Right ventricle myocardium inferior (tissue), 1 donor: ENCODE measurements at regions not wholly inside any gene's neighbourhood (a gene's known extent, or its start where the extent isn't known, plus 50 kb on each side); places are given as distances from the start of the nearest gene placed in this dataset.
A peak's percentile ranks its signal among the peaks of the same experiment; 100 is the strongest.
"Not testable (repeated sequence)": the region's sequence is repeated elsewhere in the genome, so short reads cannot be mapped to it uniquely, and the experiment has no call there.

Experiments used
- ATAC-seq: fragments of 200-7000 bp; cut with Tn5 transposase; one replicate; pipeline ENCODE4 v1.9.1; 2020; ENCODE audit warnings: mild to moderate bottlenecking, moderate library complexity
- DNase-seq: peaks from one replicate; pipeline ENCODE4 v3.0.0; 2021; ENCODE audit errors: missing footprints
- intact Hi-C: fragments of 100-400 bp; cut with DNase I; formaldehyde crosslinking; loops from one replicate; pipeline ENCODE4 v1.11.0; 2022
- donor health status: DM: no; HTN: yes; CAD: no; lungs with severe emphysema.

DNA sequence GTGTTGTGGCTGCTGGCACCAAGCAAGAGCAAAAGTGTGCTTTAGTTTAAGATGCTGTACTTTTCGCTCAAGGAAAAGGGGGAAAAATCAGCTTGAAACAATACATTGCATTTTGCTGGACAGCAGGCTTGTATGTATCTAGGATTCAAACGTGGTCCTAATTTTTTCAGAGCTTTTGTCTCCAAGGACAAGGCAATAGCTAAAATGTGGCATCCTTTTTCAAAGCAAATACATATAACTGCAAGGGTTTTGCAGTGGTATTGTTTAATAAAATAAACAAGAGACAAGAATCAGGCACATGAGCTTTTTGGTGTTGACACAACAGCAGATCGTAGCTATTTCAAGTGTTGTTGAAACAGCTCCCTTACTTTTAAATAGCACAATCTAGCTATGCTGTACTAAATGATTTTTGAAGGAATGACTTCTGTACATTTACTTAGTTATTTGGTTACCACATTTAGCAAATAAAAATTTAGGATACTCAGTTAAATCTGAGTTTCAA lies 137.0 kb upstream of the HEY2 start:
- intact Hi-C loops = no loop called here
- no peak for ATAC-seq

DNA sequence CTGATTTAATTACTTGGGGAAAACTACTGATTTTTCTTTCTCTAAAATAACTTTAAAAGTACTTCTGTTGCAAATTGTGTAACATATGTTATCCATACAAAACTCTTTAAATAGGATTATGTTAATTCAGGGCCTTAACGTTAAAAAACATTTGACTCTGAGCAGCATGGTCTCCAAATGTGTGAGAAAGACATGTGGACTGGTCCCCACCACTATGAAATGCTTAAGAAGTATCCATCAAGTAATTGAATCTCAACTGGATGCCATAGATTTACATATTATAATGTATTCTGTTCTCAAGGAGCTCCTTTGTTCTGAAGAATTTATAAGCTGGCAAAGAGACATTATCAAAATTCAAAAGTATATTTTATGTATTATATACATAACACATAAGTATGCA lies 130.8 kb upstream of the HEY2 start:
- intact Hi-C loops = no loop called here

More for the DNA sequence above, 137.0 kb upstream of the HEY2 start:
- DNase-seq = no peak

DNA sequence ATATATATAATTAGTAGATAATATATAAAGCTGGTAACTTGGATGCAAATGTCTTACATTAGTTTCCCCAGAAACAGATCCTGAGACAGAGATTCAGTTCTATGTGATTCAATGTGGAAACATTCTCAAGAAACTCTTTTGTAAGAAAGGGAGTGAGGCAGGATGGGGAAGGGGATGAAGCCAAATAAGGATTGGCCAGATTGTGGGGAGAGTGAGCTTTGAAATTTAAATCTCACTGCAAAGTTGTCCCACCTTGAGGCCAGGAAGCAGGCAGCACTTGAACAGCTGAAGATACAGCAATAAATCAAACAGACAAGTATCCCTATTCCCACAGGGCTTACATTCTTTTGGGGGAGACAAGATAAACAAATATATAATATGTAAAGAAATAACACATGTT lies 126.3 kb upstream of the HEY2 start:
- intact Hi-C loops = no loop called here

More for the DNA sequence above, 130.8 kb upstream of the HEY2 start:
- DNase-seq (no peak), ATAC-seq (no peak)

DNA sequence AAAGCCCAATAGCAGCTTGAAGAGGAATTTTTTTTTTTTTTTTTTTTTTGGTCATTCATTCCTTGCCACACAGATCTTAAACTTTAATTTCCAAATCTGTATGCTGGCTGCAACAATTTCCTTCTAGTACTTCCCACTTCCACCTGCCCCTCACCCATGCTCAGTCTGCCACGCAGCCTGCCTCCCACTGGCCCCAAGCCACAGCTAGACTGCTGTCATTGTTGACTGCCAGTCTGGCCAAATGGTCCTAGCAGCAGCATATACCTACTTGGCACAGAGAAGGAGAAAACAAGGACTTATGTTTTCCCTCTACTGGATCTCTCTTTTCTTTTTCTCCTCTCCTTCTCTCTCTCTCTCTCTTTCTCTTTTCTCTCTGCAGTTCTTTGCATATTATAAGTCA lies 118.3 kb upstream of the HEY2 start:
- ATAC-seq (no peak), DNase-seq (no peak)
- intact Hi-C loops = no loop called here

More for the DNA sequence above, 126.3 kb upstream of the HEY2 start:
- ATAC-seq (no peak), DNase-seq (no peak)

DNA sequence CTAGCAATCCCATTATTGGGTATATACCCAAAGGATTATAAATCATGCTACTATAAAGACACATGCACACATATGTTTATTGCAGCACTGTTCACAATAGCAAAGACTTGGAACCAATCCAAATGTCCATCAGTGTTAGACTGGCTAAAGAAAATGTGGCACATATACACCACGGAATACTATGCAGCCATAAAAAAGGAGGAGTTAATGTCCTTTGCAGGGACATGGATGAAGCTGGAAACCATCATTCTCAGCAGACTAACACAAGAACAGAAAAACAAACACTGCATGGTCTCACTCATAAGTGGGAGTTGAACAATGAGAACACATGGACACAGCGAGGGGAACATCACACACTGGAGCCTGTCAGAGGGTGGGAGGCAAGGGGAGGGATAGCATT lies 113.4 kb upstream of the HEY2 start:
- DNase-seq, ATAC-seq, intact Hi-C loops: not testable (repeated sequence)

DNA sequence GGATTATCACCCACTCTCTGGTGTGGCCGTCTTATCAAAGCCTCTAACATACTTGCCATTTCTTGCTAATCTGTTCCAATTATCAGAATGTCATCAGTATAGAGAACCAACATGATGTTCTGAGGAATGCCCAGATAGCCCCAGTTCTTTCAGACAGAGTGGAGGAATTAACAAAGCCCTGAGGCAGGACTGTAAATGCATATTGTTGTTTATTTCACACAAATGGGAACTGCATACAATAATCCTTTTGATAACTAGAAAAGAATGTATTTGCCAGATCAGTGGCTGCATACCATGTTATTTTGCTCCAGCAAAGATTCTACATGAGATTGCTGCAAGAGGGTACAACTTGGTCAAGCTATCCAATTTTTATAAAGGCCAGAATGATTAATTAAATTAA lies 112.8 kb upstream of the HEY2 start:
- DNase-seq (no peak), ATAC-seq (no peak)
- intact Hi-C loops = no loop called here

DNA sequence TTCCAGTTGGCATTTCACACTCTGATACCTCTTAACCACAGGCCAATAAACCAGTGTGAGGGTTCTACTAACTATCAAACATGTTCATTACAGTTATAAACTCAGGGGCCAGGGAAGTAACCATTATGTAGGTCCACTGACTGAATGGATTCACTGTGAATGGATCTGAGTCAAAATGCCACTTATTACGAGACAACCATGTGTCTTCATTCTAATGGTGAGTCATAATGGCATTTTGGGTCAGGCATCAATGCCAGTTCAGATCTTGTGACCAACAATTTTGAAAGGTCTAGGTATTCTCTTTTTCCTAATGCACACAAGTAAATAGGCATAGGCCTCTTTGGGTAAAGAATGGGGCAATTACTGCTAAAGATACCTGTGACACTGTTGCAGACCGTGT lies 112.2 kb upstream of the HEY2 start:
- ATAC-seq = no peak
- no peak for DNase-seq
- intact Hi-C loops = no loop called here

DNA sequence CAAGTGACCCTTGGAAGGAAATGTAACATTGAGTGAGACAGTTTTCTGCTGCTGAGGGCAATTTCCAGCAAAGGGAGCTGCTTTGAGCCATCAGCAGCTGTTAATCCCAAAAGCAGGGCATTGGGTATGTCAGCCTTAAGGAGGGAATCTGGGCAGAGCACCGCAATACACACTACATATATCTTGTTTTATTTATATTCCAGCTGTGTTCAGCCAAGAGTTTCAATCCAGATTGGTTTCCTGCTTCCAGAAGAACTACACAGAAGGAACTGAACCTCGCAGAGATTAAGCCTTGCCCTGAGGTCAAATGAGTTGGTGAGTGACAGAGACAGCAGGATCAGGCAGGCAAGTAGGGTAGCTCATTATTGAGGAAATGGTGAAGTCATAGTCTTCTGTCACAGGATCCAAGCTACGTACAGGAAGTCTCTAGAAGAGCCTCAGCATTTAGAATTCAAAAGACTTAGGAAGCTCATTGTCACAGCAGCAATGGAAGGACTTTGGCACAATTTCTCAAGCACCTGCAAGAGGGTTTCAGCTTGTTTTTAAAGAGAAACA lies 109.9 kb upstream of the HEY2 start:
- ATAC-seq (no peak), DNase-seq (no peak)
- intact Hi-C loops = no loop called here

DNA sequence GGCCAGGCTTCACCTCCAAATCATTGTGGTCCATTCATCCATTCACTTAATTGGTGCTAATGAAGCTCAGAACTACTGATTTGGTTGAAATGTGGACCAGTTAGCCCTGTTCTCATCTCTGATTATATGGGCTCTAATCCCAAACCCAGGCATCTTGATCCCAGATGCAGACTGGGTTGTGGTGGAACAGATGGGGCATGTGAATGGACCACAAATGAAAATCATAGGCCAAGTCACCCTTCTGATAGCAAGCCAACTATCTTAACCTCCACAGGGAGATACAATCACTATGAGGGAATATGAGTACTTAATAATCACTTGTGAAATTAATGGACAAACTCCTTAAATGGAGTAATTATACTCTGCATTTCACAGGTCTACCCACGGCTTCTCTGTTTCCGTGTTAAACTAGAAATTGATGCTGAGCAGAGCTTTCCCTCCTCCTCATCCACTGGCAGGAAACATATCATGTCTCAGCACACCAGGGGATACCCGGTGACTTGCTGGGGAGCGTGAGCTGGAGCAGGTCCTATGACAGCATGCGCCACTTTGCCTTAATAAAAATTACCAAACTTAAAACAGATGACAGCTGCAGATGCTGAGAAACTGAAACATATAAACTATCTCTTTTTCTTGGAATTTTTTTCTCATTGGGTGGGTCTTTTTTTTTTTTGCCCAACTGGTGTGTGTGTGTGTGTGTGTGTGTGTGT lies 108.8 kb upstream of the HEY2 start:
- intact Hi-C loops = no loop called here
- no peak for ATAC-seq

DNA sequence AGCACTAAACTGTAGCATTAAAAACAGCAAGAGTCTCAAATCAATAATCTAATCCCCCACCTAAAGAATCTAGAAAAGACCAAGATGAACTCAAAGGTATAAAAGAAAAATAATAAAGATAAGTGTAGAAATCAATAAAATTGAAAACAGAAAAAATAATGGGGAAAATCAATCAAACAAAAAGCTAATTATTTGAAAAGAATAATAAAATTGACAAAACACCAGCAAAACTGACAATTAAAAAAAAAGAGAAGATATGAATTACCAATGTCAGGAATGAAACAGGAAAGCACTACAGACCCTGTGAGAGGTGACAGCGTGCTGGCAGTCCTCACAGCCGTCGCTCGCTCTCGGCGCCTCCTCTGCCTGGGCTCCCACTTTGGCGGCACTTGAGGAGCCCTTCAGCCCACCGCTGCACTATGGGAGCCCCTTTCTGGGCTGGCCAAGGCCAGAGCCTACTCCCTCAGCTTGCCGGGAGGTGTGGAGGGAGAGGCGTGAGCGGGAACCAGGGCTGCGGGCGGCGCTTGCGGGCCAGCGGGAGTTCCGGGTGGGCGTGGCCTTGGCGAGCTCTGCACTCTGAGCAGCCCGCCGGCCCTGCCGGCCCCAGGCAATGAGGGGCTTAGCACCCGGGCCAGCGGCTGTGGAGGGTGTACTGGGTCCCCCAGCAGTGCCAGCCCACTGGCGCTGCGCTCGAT lies 105.3 kb upstream of the HEY2 start:
- DNase-seq, intact Hi-C loops: not testable (repeated sequence)

More for the DNA sequence above, 108.8 kb upstream of the HEY2 start:
- DNase-seq = no peak

DNA sequence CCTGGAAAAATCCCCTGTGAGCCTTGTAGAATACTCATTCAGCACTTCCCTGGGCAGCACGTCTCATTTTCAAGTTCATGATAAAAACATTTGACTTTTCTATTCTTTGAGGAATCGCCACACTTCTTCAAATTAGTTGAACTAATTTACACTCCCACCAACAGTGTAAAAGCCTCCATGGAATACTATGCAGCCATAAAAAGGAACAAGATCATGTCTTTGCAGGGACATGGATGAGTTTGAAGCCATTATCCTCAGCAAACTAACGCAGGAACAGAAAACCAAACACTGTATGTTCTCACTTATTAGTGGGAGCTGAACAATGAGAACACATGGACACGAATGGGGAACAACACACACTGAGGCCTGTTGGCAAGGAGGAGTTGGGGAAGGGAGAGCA lies 102.0 kb upstream of the HEY2 start:
- intact Hi-C loops = no loop called here
- no peak for ATAC-seq
- no peak for DNase-seq

More for the DNA sequence above, 105.3 kb upstream of the HEY2 start:
- not testable (repeated sequence) for ATAC-seq

DNA sequence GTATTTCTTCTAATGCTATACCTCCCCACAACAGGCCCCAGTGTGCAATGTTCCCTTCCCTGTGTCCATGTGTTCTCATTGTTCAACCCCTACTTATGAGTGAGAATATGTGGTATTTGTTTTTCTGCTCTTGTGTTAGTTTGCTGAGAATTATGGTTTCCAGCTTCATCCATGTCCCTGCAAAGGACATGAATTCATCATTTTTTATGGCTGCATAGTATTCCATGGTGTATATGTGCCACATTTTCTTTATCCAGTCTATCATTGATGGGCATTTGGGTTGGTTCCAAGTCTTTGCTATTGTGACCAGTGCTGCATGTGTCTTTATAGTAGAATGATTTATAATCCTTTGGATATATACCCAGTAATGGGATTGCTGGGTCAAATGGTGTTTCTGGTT lies 95.7 kb upstream of the HEY2 start:
- intact Hi-C loops, DNase-seq: not testable (repeated sequence)

DNA sequence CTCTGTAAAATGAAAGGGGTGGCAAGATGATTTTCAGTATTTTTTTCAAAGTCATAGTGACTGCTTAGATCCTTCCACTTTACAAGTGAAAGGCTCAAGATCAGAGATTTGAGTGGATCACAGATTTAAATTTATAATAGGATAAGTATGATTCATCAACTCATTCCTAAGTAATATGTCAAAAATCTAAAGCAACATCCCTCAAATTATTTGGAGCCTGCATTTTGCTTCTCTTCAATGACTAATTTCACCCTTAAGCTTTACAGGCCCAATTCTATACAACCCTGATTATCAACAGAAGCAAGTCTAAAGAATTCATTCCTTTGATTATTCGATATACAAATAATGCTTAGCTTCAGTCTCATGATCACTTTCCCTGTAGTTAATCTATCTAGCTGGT lies 93.9 kb upstream of the HEY2 start:
- DNase-seq = no peak
- intact Hi-C loops = no loop called here
- ATAC-seq = no peak

More for the DNA sequence above, 95.7 kb upstream of the HEY2 start:
- not testable (repeated sequence) for ATAC-seq

DNA sequence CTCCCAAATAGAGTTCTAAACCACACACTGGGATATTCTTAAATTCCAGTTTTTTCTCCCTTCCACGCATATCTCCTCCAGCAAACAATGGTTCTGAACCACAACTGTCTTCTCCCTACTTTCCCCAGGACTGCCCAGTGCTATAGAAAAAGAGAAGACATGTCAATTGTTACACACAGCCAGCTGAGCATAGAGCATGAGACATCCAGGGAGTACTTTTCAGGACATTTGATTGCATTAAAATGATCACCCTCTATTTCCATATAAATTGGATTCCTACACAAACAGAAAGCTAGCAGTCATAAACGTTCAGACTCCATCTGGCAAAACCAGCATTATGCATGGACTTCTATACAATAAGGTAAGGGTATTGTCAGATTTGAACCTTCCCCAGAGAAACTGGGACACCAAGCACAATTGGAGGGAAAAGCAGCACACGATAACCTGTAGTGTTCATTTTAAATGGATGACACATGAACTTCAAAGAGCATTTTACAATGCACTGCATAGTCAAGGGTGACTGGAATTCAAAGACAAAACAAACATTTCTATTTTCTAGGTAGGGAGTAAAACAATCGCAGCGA lies 93.1 kb upstream of the HEY2 start:
- intact Hi-C loops = no loop called here
- ATAC-seq (no peak), DNase-seq (no peak)

DNA sequence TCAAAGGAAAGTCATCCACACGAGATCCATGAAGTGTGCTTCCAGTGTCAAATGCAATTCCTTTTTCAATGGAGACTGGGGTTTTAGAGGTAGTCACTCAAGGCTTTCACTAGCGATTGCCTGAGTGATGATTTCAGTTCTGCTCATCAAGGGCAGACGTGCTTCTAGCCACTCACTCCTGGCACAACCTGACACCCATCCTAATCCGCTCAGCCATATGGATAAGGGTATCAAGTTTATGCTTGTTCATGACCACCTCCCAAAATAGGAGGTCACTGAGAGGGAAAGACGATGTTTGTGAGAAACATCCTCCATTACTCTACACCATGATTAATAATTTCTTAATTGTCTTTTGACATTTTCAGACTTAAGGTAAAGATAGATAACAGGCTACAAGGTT lies 91.3 kb upstream of the HEY2 start:
- no peak for DNase-seq
- intact Hi-C loops = no loop called here
- no peak for ATAC-seq

DNA sequence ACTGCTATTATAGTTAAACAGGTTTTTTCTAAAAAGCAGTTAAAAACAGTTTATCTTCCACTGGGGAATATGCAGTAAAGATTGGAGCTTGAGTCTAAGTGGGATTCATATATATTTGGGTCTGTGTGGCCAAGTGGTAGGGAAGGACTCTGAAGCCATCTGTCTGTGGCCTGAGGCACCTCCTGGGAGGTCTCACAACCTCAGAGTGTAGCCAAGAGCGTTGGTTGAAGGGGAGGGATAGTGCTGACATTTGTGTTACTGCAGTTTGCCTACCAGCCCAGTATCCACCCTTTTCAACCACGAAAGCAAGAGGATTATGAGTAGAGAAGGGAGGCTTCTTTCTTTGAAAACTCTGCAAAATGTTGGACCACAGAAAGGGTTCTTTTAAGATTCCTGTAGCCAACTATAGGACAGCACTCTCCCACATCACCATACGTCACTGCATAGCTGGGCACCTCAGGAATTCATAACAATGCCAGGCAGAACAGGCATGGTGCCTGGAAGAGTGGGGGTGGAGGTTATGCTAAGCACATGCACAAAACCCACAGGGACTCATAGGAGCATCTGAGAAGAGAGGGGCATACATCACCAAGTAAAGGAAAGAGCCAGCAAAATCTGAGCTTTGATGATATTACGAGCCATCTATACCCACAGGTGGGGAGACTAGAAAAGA lies 90.5 kb upstream of the HEY2 start:
- ATAC-seq (peak; percentile 91), DNase-seq (no peak)
- intact Hi-C loops = no loop called here

DNA sequence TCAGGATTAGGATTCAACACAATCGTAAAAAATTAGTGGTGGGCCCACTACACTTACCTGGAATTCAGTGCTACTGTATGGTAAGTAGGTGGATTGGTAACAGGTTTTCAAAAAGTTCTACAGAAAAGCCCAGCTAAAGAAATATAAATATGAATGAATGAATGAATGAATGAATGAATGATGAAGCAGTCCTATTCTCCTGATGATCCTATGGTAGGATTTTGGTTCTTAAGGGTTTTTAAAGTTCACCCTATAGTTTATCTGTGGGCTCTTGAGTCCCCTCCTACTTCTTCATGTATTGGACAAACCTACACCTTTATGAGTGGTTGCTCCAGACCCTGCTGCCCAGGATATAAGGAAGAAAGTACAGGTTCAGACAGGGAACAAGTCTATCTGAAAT lies 89.5 kb upstream of the HEY2 start:
- intact Hi-C loops = loop anchor here (5.0 kb wide), 1 partner anchor 338 kb away; no protein-coding TSS in a partner anchor
- DNase-seq (no peak), ATAC-seq (no peak)

DNA sequence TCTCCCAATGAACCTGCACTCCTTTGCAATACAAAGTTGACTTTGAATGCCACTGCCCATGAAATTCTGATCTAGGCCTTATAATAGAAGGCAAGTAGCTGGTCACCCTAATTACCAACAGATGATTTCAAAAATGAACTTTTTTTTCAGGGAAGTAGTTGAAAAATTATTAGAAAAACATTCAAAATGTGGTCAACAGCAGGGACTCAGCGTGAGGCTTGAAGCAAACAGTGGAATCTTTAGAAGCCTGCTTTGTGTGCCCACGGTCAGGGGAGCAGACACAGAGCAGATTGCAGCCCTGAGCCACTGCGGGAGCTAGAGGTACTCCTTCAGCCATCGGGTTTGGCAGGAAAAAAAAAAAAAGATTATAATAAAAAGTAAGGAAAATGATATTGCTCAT lies 87.1 kb upstream of the HEY2 start:
- ATAC-seq = no peak

DNA sequence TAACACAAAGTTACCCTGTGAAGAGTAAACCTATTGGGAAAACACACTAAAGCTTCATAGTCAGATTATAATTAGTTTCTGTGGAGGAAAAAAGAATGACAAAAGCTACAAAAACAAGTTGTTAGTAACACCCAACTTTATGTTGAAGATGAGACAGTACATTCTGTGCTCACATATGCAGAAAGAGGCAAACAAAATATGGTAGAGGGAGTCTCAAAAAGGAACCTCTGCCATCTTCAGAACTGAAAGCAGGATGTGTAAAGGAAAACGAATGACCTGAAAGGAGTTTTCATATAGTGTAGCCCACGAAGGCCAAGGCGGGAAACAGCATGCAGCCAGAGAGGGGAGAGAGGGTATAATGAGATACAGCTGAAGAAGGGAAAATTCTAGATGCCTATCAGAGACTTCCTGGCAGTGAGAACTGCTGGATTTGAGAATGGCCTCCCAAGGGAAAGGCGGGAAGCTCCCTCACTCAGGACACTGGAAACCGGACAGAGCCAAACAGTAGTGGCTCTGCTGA lies 84.1 kb upstream of the HEY2 start:
- intact Hi-C loops = no loop called here
- ATAC-seq (no peak), DNase-seq (no peak)

More for the DNA sequence above, 87.1 kb upstream of the HEY2 start:
- no peak for DNase-seq
- intact Hi-C loops = loop anchor here (5.0 kb wide), 1 partner anchor 340 kb away; no protein-coding TSS in a partner anchor
